22Rv1 (cell line): ENCODE measurements at regions not wholly inside any gene's neighbourhood (a gene's known extent, or its start where the extent isn't known, plus 50 kb on each side); places are given as distances from the start of the nearest gene placed in this dataset.

ENCODE experiments used
- ZFX ChIP-seq: fragments of 450-650 bp; IDR thresholded peaks from 2 replicates; pipeline ENCODE4 v1.6.1; 2017; ENCODE audit warnings: antibody characterized with exemption, borderline replicate concordance
- TF ChIP-seq, protein P1 (sequence below): fragments of 450-650 bp; IDR thresholded peaks from 2 replicates; pipeline ENCODE4 v1.5.1; 2017; ENCODE audit warnings: mild to moderate bottlenecking

DNA sequence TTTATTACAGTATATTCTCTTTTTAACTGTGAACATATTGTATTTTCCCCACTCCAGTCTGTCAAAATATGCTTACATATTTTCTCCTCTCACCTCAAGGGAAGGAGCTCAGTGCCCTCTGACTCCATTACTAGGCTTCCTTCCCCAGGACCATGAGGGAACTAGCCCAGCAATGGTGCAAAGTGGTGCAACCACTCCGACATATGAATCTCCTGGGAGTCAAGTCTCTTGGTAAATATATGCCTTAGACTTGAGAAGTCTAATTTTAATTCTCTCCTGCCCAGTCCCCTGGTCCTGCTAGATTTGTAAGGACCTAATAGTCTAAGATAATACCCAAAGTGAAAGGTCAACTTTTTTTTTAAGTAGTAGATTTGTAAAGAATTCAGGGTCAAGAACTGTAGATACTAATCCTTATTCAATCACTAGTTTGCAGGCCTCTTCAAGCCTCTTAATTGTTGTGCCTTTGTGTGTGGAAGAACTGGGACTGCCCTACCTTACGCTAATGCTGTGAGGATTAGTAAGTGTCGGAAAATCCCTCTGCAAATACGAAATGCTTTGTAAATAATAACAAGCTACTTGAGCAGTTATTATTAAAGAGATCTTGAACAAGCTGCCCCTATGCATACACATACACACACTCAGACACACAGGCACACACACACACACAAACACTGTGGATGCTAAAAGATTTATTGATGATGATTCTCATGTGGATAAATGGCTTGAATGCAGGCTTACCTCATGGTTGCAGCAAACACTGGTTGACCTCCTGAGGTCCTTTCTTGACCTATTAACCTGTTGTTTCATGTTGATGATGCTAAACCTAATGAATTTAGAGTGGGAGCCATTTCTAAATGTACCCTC is 251.2 kb upstream of the PARD3B start:
- TF ChIP-seq, protein P1, sequence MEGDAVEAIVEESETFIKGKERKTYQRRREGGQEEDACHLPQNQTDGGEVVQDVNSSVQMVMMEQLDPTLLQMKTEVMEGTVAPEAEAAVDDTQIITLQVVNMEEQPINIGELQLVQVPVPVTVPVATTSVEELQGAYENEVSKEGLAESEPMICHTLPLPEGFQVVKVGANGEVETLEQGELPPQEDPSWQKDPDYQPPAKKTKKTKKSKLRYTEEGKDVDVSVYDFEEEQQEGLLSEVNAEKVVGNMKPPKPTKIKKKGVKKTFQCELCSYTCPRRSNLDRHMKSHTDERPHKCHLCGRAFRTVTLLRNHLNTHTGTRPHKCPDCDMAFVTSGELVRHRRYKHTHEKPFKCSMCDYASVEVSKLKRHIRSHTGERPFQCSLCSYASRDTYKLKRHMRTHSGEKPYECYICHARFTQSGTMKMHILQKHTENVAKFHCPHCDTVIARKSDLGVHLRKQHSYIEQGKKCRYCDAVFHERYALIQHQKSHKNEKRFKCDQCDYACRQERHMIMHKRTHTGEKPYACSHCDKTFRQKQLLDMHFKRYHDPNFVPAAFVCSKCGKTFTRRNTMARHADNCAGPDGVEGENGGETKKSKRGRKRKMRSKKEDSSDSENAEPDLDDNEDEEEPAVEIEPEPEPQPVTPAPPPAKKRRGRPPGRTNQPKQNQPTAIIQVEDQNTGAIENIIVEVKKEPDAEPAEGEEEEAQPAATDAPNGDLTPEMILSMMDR = no peak
- TF ChIP-seq ZFX = no peak
